HCT116 (cell line): ENCODE measurements at regions not wholly inside any gene's neighbourhood (a gene's known extent, or its start where the extent isn't known, plus 50 kb on each side); places are given as distances from the start of the nearest gene placed in this dataset.
A peak's percentile ranks its signal among the peaks of the same experiment; 100 is the strongest.

Experiments
- CBX3 ChIP-seq: IDR thresholded peaks from 2 replicates; pipeline ENCODE4 v1.6.1; 2012; ENCODE audit warnings: low read depth
- CEBPB ChIP-seq: IDR thresholded peaks from 2 replicates; pipeline ENCODE4 v1.6.1; 2012; ENCODE audit warnings: low read depth
- EZH2phosphoT487 ChIP-seq: fragments of 200-600 bp; IDR thresholded peaks from 2 replicates; pipeline ENCODE4 v1.6.1; 2018; ENCODE audit warnings: antibody characterized with exemption, borderline replicate concordance
- POLR2A ChIP-seq: IDR thresholded peaks from 2 replicates; pipeline ENCODE4 v1.7.0; 2011; ENCODE audit warnings: borderline replicate concordance; ENCODE audit not compliant: insufficient read depth, insufficient read length; ENCODE audit errors: extremely low read depth
- POLR2AphosphoS5 ChIP-seq: IDR thresholded peaks from 2 replicates; pipeline ENCODE4 v1.6.1; 2011; ENCODE audit warnings: mild to moderate bottlenecking, low read depth, low read length, moderate library complexity
- SIN3A ChIP-seq: IDR thresholded peaks from 2 replicates; pipeline ENCODE4 v1.6.1; 2012; ENCODE audit warnings: low read depth
- SP1 ChIP-seq: IDR thresholded peaks from 2 replicates; pipeline ENCODE4 v1.6.1; 2012; ENCODE audit warnings: low read depth
- TF ChIP-seq, protein P1 (sequence below), 3 experiments: fragments of 200-600 bp in 1 of 3; sonication (generic) in 1 of 3; IDR thresholded peaks in 2 of 3; conservative IDR thresholded peaks in 1 of 3; 2 replicates each; pipeline ENCODE4 v1.5.1; 2012 to 2017; ENCODE audit warnings: low read depth in 2 of 3, low read length in 2 of 3, antibody characterized with exemption in 1 of 3, borderline replicate concordance in 1 of 3, control low read depth in 1 of 3, mild to moderate bottlenecking in 1 of 3, mixed read lengths in 1 of 3, mixed run types in 1 of 3, moderate library complexity in 1 of 3; ENCODE audit not compliant: insufficient read depth in 1 of 3

DNA sequence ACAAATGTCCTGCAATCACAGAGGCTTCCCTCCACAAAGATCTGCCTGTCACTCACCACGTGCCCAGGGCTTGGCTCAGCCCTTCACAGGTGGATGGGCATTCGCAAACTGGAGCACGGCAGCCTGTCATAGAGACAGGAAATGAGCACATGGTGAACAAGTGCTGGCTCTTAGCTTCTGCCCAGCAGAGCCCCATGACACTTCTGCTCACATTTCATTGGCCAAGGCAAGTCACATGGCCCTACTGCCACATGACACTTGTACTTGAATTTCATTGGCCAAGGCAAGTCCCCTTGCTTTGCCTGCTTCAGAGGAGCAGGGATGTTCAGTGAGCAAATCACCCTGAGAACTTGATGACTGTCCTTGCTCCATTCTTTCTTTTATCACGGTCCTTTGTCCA, 110.8 kb upstream of the PPP2R2D start:
- TF ChIP-seq, protein P1, sequence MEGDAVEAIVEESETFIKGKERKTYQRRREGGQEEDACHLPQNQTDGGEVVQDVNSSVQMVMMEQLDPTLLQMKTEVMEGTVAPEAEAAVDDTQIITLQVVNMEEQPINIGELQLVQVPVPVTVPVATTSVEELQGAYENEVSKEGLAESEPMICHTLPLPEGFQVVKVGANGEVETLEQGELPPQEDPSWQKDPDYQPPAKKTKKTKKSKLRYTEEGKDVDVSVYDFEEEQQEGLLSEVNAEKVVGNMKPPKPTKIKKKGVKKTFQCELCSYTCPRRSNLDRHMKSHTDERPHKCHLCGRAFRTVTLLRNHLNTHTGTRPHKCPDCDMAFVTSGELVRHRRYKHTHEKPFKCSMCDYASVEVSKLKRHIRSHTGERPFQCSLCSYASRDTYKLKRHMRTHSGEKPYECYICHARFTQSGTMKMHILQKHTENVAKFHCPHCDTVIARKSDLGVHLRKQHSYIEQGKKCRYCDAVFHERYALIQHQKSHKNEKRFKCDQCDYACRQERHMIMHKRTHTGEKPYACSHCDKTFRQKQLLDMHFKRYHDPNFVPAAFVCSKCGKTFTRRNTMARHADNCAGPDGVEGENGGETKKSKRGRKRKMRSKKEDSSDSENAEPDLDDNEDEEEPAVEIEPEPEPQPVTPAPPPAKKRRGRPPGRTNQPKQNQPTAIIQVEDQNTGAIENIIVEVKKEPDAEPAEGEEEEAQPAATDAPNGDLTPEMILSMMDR (IDR thresholded peaks at IDR 0.05 in 2 of 3, conservative IDR thresholded peaks at IDR 0.05 in 1 of 3; ENCODE audit: borderline replicate concordance in 1 of 3, insufficient read depth in 1 of 3, low read depth in 2 of 3, low read length in 2 of 3): no peak
- no peak for TF ChIP-seq EZH2phosphoT487
- TF ChIP-seq POLR2A: no peak
- no peak for TF ChIP-seq POLR2AphosphoS5
- TF ChIP-seq CBX3: no peak
- TF ChIP-seq CEBPB: no peak
- TF ChIP-seq SIN3A: no peak
- peak; percentile 49 for TF ChIP-seq SP1
